ENCODE measurements at regions not wholly inside any gene's neighbourhood (a gene's known extent, or its start where the extent isn't known, plus 50 kb on each side); places are given as distances from the start of the nearest gene placed in this dataset.

- TF ChIP-seq CTCF (IDR thresholded peaks at IDR 0.05; ENCODE audit: low read depth, low read length, missing input control) (no peak), RAD21 (IDR thresholded peaks at IDR 0.05) (no peak), JUND (IDR thresholded peaks at IDR 0.05) (no peak), SP1 (IDR thresholded peaks at IDR 0.05) (no peak), EGR1 (IDR thresholded peaks at IDR 0.05; ENCODE audit: low read depth in 2 of 2) (no peak), REST (IDR thresholded peaks at IDR 0.05) (no peak), GABPA (IDR thresholded peaks at IDR 0.05 in 1 of 2, conservative IDR thresholded peaks at IDR 0.05 in 1 of 2) (no peak), TAF1 (conservative IDR thresholded peaks at IDR 0.05) (no peak), ZBTB33 (IDR thresholded peaks at IDR 0.05) (no peak), YY1 (IDR thresholded peaks at IDR 0.05) (no peak), HNF4A (conservative IDR thresholded peaks at IDR 0.05) (no peak)
- TF ChIP-seq, protein P1, sequence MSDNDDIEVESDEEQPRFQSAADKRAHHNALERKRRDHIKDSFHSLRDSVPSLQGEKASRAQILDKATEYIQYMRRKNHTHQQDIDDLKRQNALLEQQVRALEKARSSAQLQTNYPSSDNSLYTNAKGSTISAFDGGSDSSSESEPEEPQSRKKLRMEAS (IDR thresholded peaks at IDR 0.05) = no peak
- TF ChIP-seq, protein P2, sequence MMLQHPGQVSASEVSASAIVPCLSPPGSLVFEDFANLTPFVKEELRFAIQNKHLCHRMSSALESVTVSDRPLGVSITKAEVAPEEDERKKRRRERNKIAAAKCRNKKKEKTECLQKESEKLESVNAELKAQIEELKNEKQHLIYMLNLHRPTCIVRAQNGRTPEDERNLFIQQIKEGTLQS (IDR thresholded peaks at IDR 0.05) = no peak
Observed at GRCh38 chr1:4062041-4062440, 162.0 kb upstream of the C1orf174 start.
